Liver (tissue), 7 donors: ENCODE measurements at regions not wholly inside any gene's neighbourhood (a gene's known extent, or its start where the extent isn't known, plus 50 kb on each side); places are given as distances from the start of the nearest gene placed in this dataset.

ENCODE experiments used
- DNase-seq: peaks from one replicate; pipeline ENCODE4 v3.0.0-alpha.2; 2017; ENCODE audit warnings: low spot score
- H3K27ac ChIP-seq, 2 donors: one replicate each; pipeline ENCODE4 v1.7.0; 2013; ENCODE audit warnings: inconsistent platforms in 2 of 2, low read length in 2 of 2, control low read depth in 1 of 2, low read depth in 1 of 2, mild to moderate bottlenecking in 1 of 2
- H3K27me3 ChIP-seq, 4 donors: one replicate each; pipeline versions ENCODE4 v1.6.1 to v1.7.0; 2013; ENCODE audit warnings: low read length in 3 of 4, inconsistent platforms in 1 of 4, mild to moderate bottlenecking in 1 of 4, moderate library complexity in 1 of 4; ENCODE audit not compliant: control insufficient read depth in 4 of 4, insufficient read depth in 4 of 4
- H3K36me3 ChIP-seq, 4 donors: one replicate each; pipeline versions ENCODE4 v1.6.1 to v1.7.0; 2013; ENCODE audit warnings: low read length in 3 of 4, mild to moderate bottlenecking in 3 of 4, low read depth in 1 of 4, moderate library complexity in 1 of 4; ENCODE audit not compliant: control insufficient read depth in 4 of 4, insufficient read depth in 3 of 4
- H3K4me1 ChIP-seq, 4 donors: one replicate each; pipeline versions ENCODE4 v1.6.1 to v1.7.0; 2013; ENCODE audit warnings: low read length in 3 of 4, mild to moderate bottlenecking in 3 of 4, moderate library complexity in 1 of 4; ENCODE audit not compliant: control insufficient read depth in 4 of 4, insufficient read depth in 4 of 4
- H3K4me3 ChIP-seq, 3 donors: one replicate each; pipeline versions ENCODE4 v1.6.1 to v1.7.0; 2013; ENCODE audit warnings: low read length in 3 of 3, control low read depth in 1 of 3, low read depth in 1 of 3, mild to moderate bottlenecking in 1 of 3
- H3K9ac ChIP-seq, 2 donors: one replicate each; pipeline ENCODE4 v1.7.0; 2013; ENCODE audit warnings: low read length in 2 of 2, mild to moderate bottlenecking in 2 of 2, moderate library complexity in 2 of 2, control low read depth in 1 of 2, low read depth in 1 of 2
- H3K9me3 ChIP-seq, 4 donors: one replicate each; pipeline versions ENCODE4 v1.6.1 to v1.7.0; 2013; ENCODE audit warnings: low read length in 3 of 4; ENCODE audit not compliant: control insufficient read depth in 4 of 4
- EGR1 ChIP-seq, 2 donors: IDR thresholded peaks; 2 replicates each; pipeline ENCODE4 v1.6.1; 2016 to 2018; ENCODE audit warnings: antibody characterized with exemption in 2 of 2, low read depth in 2 of 2
- GABPA ChIP-seq, 2 donors: IDR thresholded peaks in 1 of 2; conservative IDR thresholded peaks in 1 of 2; 2 replicates each; pipeline ENCODE4 v1.6.1; 2016; ENCODE audit warnings: antibody characterized with exemption in 2 of 2, mild to moderate bottlenecking in 1 of 2, moderate library complexity in 1 of 2
- HNF4A ChIP-seq, 2 donors: conservative IDR thresholded peaks; 2 replicates each; pipeline ENCODE4 v1.6.1; 2016; ENCODE audit warnings: antibody characterized with exemption in 2 of 2, mild to moderate bottlenecking in 2 of 2
- HNF4G ChIP-seq: IDR thresholded peaks from 2 replicates; pipeline ENCODE4 v1.6.1; 2016; ENCODE audit warnings: antibody characterized with exemption
- JUND ChIP-seq, 2 donors: IDR thresholded peaks; 2 replicates each; pipeline ENCODE4 v1.6.1; 2016; ENCODE audit warnings: antibody characterized with exemption in 2 of 2
- RAD21 ChIP-seq, 2 donors: IDR thresholded peaks; 2 replicates each; pipeline ENCODE4 v1.6.1; 2016; ENCODE audit warnings: antibody characterized with exemption in 2 of 2, mild to moderate bottlenecking in 2 of 2
- TAF1 ChIP-seq: conservative IDR thresholded peaks from 2 replicates; pipeline ENCODE4 v1.6.1; 2016; ENCODE audit warnings: antibody characterized with exemption, mild to moderate bottlenecking
- YY1 ChIP-seq: IDR thresholded peaks from 2 replicates; pipeline ENCODE4 v1.6.1; 2016; ENCODE audit warnings: antibody characterized with exemption, mild to moderate bottlenecking
- WGBS: extraction: QIAGEN DNeasy Blood & Tissue Kit; methylation state at CpG from one replicate; pipeline ENCODE4 v1.1.7; 2013; 5-methylcytosine and 5-hydroxymethylcytosine counted together
- TF ChIP-seq, protein P1 (sequence below): IDR thresholded peaks from 2 replicates; pipeline ENCODE4 v1.6.1; 2016; ENCODE audit warnings: antibody characterized with exemption
- TF ChIP-seq, protein P2 (sequence below): IDR thresholded peaks from 2 replicates; pipeline ENCODE4 v1.6.1; 2016; ENCODE audit warnings: antibody characterized with exemption
- TF ChIP-seq, protein P3 (sequence below): IDR thresholded peaks from 2 replicates; pipeline ENCODE4 v1.6.1; 2016; ENCODE audit warnings: antibody characterized with exemption, mild to moderate bottlenecking
- donor health status: healthy.
- donor health status: healthy.
- donor health status: healthy.
- donor health status: healthy.

DNA sequence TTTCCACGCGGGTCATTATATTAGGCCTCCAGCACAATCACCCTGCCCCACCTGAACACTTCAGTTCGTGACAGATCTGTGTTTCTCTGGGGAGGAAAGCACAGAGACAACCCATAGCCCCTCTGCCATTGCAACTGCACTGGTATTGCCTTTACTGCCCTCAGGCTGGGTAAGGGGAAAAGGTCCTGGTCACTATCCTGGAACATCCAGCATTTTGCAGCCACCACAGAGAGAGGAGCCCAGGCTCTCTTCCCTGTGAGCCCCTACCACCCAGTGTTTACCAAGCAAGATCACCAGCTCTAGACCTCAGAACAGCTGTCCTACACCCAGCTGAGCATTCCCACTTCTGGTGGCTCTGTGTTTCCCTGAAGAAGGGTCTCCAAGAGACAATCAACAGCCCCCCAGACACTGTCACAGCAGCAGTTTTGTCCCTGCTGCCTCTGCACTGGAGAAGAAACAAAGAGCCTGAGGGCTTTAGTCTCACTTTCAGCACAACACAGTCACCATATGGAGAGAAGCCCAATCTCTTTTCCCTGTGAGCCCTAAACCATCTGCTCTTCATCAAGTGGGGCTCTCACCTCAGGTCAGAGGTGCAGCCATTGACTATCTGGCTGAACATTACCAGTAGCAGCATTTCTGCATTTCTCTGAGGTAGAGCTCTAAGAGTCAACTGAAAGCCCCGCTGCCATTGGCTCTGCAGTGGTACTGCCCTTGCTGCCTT lies 655.2 kb upstream of the FAM174A start:
- Histone ChIP-seq H3K9ac (no peak overlapping the region), H3K36me3 (no peaks in the 10 kb centered on the region), H3K4me1 (no peaks in the 10 kb centered on the region), H3K27ac (no peak overlapping the region), H3K27me3 (no peaks in the 10 kb centered on the region), H3K9me3 (no peaks in the 10 kb centered on the region), H3K4me3 (no peak overlapping the region)
- DNase-seq = no peak
- 83% methylated on average over 4 of the region's 4 CpGs for WGBS
- TF ChIP-seq EGR1 (IDR thresholded peaks at IDR 0.05; ENCODE audit: low read depth in 2 of 2) = no peak

DNA sequence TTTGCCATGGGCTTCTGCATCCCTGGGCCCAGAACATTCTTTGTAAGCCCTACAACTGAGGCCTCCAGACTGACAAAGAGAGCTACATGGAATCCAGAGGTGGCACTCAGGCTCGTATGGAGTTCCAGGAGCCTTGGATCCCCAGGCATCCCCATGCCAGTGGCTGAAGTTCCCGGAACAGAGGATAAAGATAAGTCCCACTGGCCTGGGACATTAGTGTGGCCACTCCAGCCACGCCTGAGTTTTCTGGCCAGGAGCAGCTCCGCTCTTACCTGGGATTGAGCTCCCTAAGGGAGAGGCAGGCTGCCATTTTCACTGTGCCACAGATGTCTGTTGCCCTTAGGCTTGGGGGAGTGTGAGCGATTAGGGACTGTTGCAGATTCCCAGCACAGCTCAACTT lies 656.3 kb upstream of the FAM174A start:
- no peak overlapping the region for H3K4me3 ChIP-seq
- 78% methylated on average over 5 of the region's 5 CpGs for WGBS

DNA sequence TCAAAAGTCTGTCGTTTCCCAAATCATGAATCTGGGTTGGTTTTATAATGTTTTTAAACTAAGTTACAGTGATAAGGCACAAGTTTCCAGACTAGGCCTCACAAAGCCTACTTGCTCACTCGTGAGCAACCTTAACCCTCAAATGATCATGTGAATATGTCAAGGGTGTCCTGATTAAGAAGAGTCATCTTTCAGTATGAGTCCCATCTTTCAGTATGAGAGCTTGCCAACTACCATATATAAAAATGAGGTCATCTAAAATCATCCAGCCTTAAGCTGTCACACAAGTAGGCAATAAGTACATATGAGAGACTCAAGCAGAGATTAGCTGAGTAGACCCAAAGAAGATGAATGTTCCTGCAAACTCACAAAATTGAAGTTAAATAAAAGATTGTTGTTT lies 668.4 kb upstream of the FAM174A start:
- DNase-seq = no peak
- H3K36me3 ChIP-seq = no peaks in the 10 kb centered on the region
- H3K9me3 ChIP-seq = no peaks in the 10 kb centered on the region
- TF ChIP-seq HNF4G (no peak), GABPA (IDR thresholded peaks at IDR 0.05 in 1 of 2, conservative IDR thresholded peaks at IDR 0.05 in 1 of 2) (no peak), TAF1 (no peak), RAD21 (IDR thresholded peaks at IDR 0.05) (no peak), EGR1 (IDR thresholded peaks at IDR 0.05; ENCODE audit: low read depth in 2 of 2) (no peak), JUND (IDR thresholded peaks at IDR 0.05) (no peak), HNF4A (conservative IDR thresholded peaks at IDR 0.05) (no peak), YY1 (no peak)
- TF ChIP-seq, protein P1, sequence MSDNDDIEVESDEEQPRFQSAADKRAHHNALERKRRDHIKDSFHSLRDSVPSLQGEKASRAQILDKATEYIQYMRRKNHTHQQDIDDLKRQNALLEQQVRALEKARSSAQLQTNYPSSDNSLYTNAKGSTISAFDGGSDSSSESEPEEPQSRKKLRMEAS = no peak
- TF ChIP-seq, protein P2, sequence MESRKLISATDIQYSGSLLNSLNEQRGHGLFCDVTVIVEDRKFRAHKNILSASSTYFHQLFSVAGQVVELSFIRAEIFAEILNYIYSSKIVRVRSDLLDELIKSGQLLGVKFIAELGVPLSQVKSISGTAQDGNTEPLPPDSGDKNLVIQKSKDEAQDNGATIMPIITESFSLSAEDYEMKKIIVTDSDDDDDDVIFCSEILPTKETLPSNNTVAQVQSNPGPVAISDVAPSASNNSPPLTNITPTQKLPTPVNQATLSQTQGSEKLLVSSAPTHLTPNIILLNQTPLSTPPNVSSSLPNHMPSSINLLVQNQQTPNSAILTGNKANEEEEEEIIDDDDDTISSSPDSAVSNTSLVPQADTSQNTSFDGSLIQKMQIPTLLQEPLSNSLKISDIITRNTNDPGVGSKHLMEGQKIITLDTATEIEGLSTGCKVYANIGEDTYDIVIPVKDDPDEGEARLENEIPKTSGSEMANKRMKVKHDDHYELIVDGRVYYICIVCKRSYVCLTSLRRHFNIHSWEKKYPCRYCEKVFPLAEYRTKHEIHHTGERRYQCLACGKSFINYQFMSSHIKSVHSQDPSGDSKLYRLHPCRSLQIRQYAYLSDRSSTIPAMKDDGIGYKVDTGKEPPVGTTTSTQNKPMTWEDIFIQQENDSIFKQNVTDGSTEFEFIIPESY = no peak
- TF ChIP-seq, protein P3, sequence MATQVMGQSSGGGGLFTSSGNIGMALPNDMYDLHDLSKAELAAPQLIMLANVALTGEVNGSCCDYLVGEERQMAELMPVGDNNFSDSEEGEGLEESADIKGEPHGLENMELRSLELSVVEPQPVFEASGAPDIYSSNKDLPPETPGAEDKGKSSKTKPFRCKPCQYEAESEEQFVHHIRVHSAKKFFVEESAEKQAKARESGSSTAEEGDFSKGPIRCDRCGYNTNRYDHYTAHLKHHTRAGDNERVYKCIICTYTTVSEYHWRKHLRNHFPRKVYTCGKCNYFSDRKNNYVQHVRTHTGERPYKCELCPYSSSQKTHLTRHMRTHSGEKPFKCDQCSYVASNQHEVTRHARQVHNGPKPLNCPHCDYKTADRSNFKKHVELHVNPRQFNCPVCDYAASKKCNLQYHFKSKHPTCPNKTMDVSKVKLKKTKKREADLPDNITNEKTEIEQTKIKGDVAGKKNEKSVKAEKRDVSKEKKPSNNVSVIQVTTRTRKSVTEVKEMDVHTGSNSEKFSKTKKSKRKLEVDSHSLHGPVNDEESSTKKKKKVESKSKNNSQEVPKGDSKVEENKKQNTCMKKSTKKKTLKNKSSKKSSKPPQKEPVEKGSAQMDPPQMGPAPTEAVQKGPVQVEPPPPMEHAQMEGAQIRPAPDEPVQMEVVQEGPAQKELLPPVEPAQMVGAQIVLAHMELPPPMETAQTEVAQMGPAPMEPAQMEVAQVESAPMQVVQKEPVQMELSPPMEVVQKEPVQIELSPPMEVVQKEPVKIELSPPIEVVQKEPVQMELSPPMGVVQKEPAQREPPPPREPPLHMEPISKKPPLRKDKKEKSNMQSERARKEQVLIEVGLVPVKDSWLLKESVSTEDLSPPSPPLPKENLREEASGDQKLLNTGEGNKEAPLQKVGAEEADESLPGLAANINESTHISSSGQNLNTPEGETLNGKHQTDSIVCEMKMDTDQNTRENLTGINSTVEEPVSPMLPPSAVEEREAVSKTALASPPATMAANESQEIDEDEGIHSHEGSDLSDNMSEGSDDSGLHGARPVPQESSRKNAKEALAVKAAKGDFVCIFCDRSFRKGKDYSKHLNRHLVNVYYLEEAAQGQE = no peak
- no peaks in the 10 kb centered on the region for H3K4me1 ChIP-seq
- H3K9ac ChIP-seq = no peak overlapping the region
- 68% methylated on average over 2 of the region's 2 CpGs for WGBS
- no peaks in the 10 kb centered on the region for H3K27me3 ChIP-seq
- H3K4me3 ChIP-seq = no peak overlapping the region
- H3K27ac ChIP-seq = no peak overlapping the region

More for the DNA sequence above, 656.3 kb upstream of the FAM174A start:
- DNase-seq = no peak
- TF ChIP-seq TAF1 = no peak
- H3K4me1 ChIP-seq = no peaks in the 10 kb centered on the region
- no peak overlapping the region for H3K27ac ChIP-seq
- no peaks in the 10 kb centered on the region for H3K27me3 ChIP-seq
- no peak overlapping the region for H3K9ac ChIP-seq
- no peaks in the 10 kb centered on the region for H3K9me3 ChIP-seq
- H3K36me3 ChIP-seq = no peaks in the 10 kb centered on the region
